RPMI8226 (cell line): ENCODE measurements at regions not wholly inside any gene's neighbourhood (a gene's known extent, or its start where the extent isn't known, plus 50 kb on each side); places are given as distances from the start of the nearest gene placed in this dataset.
A peak's percentile ranks its signal among the peaks of the same experiment; 100 is the strongest.

ENCODE experiments used
- DNase-seq: peaks from one replicate; pipeline ENCODE4 v3.0.0-alpha.2; 2015

GRCh38 chr13:76406243-76406642 is 480.0 kb downstream of the KCTD12 start:
- no peak for DNase-seq

- DNase-seq = no peak
Measured at GRCh38 chr13:76398425-76398824, 487.8 kb downstream of the KCTD12 start.

GRCh38 chr13:76397413-76397812 is 488.8 kb downstream of the KCTD12 start:
- no peak for DNase-seq

GRCh38 chr13:76389321-76389720 is 496.9 kb downstream of the KCTD12 start:
- no peak for DNase-seq

- DNase-seq = no peak
Measured at GRCh38 chr13:76387566-76387965, 498.6 kb downstream of the KCTD12 start.

- no peak for DNase-seq
Measured at GRCh38 chr13:76386321-76386720, 499.9 kb downstream of the KCTD12 start.

GRCh38 chr13:76385586-76385985 is 500.6 kb downstream of the KCTD12 start:
- DNase-seq = no peak

- no peak for DNase-seq
Measured at GRCh38 chr13:76383676-76384461, 502.3 kb downstream of the KCTD12 start.

- DNase-seq = no peak
Measured at GRCh38 chr13:76380446-76381065, 505.6 kb downstream of the KCTD12 start.

GRCh38 chr13:76379341-76380105 is 506.7 kb downstream of the KCTD12 start:
- DNase-seq = no peak

- no peak for DNase-seq
Measured at GRCh38 chr13:76378767-76379166, 507.4 kb downstream of the KCTD12 start.

- DNase-seq = no peak
Measured at GRCh38 chr13:76363682-76364289, 522.4 kb downstream of the KCTD12 start.

- DNase-seq = no peak
Measured at GRCh38 chr13:76361868-76362267, 524.3 kb downstream of the KCTD12 start.

- no peak for DNase-seq
Measured at GRCh38 chr13:76351541-76352229, 534.5 kb downstream of the KCTD12 start.

GRCh38 chr13:76350399-76350798 is 535.8 kb downstream of the KCTD12 start:
- DNase-seq = no peak

GRCh38 chr13:76349700-76350099 is 536.5 kb downstream of the KCTD12 start:
- DNase-seq = no peak

- peak; percentile 23 for DNase-seq
Measured at GRCh38 chr13:76339649-76340048, 546.6 kb downstream of the KCTD12 start.

- DNase-seq = no peak
Measured at GRCh38 chr13:76338003-76338402, 548.2 kb downstream of the KCTD12 start.

- no peak for DNase-seq
Measured at GRCh38 chr13:76336889-76337844, 549.0 kb downstream of the KCTD12 start.

- no peak for DNase-seq
Measured at GRCh38 chr13:76335463-76335862, 550.7 kb downstream of the KCTD12 start.

GRCh38 chr13:76331943-76332712 is 554.1 kb downstream of the KCTD12 start:
- DNase-seq = peak; percentile 69
